Uterus (tissue), 2 donors: ENCODE measurements at regions not wholly inside any gene's neighbourhood (a gene's known extent, or its start where the extent isn't known, plus 50 kb on each side); places are given as distances from the start of the nearest gene placed in this dataset.

Source experiments
- POLR2A ChIP-seq, 2 donors: fragments of 450-650 bp; IDR thresholded peaks; one replicate each; pipeline ENCODE4 v1.6.1; 2016; ENCODE audit warnings: antibody characterized with exemption in 2 of 2, mild to moderate bottlenecking in 1 of 2, moderate library complexity in 1 of 2
- TF ChIP-seq, protein P1 (sequence below), 4 experiments: fragments of 200-600 bp in 2 of 4; fragments of 450-650 bp in 2 of 4; sonication (generic) in 2 of 4; IDR thresholded peaks; one replicate each; pipeline ENCODE4 v1.5.1; 2016 to 2019; ENCODE audit warnings: antibody characterized with exemption in 4 of 4, mild to moderate bottlenecking in 2 of 4, moderate library complexity in 1 of 4

DNA sequence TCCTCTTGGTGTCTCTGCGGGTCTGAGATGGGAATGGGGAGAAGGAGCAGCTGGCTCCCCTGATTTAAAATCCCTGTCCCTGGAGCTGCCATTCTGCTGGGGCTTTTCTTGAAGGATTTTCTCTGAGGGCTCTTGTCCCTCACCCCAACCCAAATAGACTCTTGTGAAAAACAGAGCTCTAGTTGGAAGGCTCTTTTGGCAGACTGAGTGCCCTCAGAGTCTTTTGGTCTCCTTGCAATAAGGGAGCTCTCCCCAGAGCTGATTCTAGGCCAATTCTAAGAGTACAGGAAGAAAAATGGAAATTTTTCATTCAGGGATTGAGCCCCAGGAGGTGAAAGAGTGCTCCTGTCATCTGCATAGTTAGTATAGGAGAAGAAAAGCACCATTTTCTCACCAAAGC lies 238.3 kb downstream of the COG6 start:
- TF ChIP-seq, protein P1, sequence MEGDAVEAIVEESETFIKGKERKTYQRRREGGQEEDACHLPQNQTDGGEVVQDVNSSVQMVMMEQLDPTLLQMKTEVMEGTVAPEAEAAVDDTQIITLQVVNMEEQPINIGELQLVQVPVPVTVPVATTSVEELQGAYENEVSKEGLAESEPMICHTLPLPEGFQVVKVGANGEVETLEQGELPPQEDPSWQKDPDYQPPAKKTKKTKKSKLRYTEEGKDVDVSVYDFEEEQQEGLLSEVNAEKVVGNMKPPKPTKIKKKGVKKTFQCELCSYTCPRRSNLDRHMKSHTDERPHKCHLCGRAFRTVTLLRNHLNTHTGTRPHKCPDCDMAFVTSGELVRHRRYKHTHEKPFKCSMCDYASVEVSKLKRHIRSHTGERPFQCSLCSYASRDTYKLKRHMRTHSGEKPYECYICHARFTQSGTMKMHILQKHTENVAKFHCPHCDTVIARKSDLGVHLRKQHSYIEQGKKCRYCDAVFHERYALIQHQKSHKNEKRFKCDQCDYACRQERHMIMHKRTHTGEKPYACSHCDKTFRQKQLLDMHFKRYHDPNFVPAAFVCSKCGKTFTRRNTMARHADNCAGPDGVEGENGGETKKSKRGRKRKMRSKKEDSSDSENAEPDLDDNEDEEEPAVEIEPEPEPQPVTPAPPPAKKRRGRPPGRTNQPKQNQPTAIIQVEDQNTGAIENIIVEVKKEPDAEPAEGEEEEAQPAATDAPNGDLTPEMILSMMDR (IDR thresholded peaks at IDR 0.05) = no peak
- no peak for TF ChIP-seq POLR2A (IDR thresholded peaks at IDR 0.05)
